Activated CD4-positive, alpha-beta memory T cell treated with anti-CD3 and anti-CD28 coated beads for 36 hours (primary cell): ENCODE measurements at regions not wholly inside any gene's neighbourhood (a gene's known extent, or its start where the extent isn't known, plus 50 kb on each side); places are given as distances from the start of the nearest gene placed in this dataset.

ENCODE experiments used
- CTCF ChIA-PET: fragments of 350-600 bp; sonication (Branson Sonifier 250); formaldehyde crosslinking; loops from one replicate; lab custom pipeline; 2021; ENCODE audit warnings: antibody characterized with exemption, inconsistent platforms; lab: Charles Lee
- POLR2A ChIA-PET: fragments of 350-600 bp; sonication (Branson Sonifier 250); formaldehyde crosslinking; loops from one replicate; lab custom pipeline; 2021; ENCODE audit warnings: antibody characterized with exemption; lab: Charles Lee
- DNase-seq: peaks from one replicate; pipeline ENCODE4 v3.0.0-alpha.2; 2020
- H3K27ac Mint-ChIP-seq: one replicate; pipeline ENCODE4 v1.8.0; 2021; ENCODE audit warnings: mixed read lengths
- H3K27me3 Mint-ChIP-seq: one replicate; pipeline ENCODE4 v1.8.0; 2021; ENCODE audit warnings: mixed read lengths
- H3K36me3 Mint-ChIP-seq: one replicate; pipeline ENCODE4 v1.8.0; 2021; ENCODE audit warnings: mixed read lengths
- H3K4me1 Mint-ChIP-seq: one replicate; pipeline ENCODE4 v1.8.0; 2021; ENCODE audit warnings: low read depth, mixed read lengths
- H3K4me3 Mint-ChIP-seq: one replicate; pipeline ENCODE4 v1.8.0; 2021; ENCODE audit warnings: mild to moderate bottlenecking, mixed read lengths
- H3K9me3 Mint-ChIP-seq: one replicate; pipeline ENCODE4 v1.8.0; 2021; ENCODE audit warnings: mixed read lengths
- intact Hi-C: fragments of 100-400 bp; cut with micrococcal nuclease; formaldehyde crosslinking; loops from one replicate; pipeline ENCODE4 v1.15.1; 2023

DNA sequence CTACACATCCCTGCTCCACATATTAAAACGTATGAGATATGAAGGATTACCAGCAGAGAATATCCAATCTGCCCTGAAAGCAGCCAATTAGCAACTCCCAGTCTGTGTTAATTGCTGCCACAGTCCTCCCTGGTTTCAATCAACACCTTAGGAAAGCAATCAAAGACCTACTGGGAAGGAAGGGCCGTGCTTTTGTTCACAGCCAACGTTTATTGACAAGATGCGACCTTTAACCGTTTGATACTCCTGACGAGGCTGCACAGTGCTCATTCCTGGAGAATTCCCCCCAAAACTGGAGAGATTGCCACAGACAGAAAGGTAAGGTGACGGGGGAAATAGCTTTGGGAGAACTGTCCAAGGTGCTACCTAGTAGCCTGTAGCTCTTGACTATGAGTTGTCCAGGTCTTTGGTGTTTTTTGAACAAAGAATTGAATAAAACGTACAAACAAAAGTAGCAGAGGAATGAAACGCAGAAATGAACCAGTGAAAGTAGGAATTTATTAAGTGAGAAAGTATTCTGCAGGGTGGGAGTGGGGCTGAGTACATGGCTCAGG is 596.5 kb downstream of the NLGN4X start:
- POLR2A ChIA-PET = no interaction called here

DNA sequence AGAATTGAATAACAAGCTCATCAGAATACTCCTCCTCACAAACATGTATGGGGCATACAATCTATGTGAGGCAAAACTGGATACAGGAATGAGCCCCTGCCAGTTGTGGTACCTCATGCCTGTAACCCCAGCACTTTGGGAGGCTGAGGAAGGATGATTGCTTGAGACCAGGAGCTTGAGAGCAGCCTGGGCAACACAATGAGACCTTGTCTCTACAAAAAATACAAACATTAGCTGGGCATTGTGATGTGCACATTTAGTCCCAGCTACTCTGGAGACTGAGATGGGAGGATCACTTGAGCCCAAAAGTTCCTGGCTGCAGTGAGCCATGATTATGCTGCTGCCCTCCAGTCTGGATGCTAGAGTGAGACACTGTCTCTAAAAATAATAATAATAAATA is 611.0 kb downstream of the NLGN4X start:
- Mint-ChIP-seq H3K9me3 (peaks cover 3% of the 10 kb centered on the region), H3K36me3 (no peaks in the 10 kb centered on the region), H3K4me1 (no peaks in the 10 kb centered on the region), H3K27ac (no peak overlapping the region), H3K27me3 (no peaks in the 10 kb centered on the region), H3K4me3 (no peak overlapping the region)
- POLR2A ChIA-PET = no interaction called here
- CTCF ChIA-PET = no interaction called here
- intact Hi-C loops = no loop called here
- no peak for DNase-seq

More for the DNA sequence above, 596.5 kb downstream of the NLGN4X start:
- no peaks in the 10 kb centered on the region for H3K27me3 Mint-ChIP-seq
- H3K4me3 Mint-ChIP-seq = no peak overlapping the region
- CTCF ChIA-PET = no interaction called here
- DNase-seq = no peak
- no peaks in the 10 kb centered on the region for H3K4me1 Mint-ChIP-seq
- intact Hi-C loops = no loop called here
- no peak overlapping the region for H3K27ac Mint-ChIP-seq
- no peaks in the 10 kb centered on the region for H3K9me3 Mint-ChIP-seq
- no peaks in the 10 kb centered on the region for H3K36me3 Mint-ChIP-seq

DNA sequence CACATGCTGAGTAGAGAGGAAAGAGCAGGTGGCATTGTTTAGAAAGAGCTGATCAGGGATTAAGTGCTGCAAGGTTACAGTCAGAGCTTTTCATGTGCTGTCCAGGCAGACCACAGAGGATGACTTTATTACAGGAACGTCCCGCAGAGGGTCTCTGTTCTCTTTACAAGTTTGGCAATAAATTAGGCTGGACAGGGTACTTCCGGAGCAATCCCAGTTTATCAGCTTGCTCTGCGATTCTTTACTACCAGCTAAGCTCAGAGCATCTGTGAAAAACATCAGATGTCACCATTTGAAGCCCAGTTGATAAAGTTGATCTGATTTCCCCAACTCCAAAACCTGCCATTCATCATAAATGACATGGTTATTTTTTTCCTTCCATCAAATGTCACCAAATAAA is 633.1 kb downstream of the NLGN4X start:
- Mint-ChIP-seq H3K27me3 (no peaks in the 10 kb centered on the region), H3K27ac (no peak overlapping the region), H3K36me3 (no peaks in the 10 kb centered on the region), H3K4me1 (no peaks in the 10 kb centered on the region), H3K9me3 (peaks cover 5% of the 10 kb centered on the region), H3K4me3 (no peak overlapping the region)
- POLR2A ChIA-PET = no interaction called here
- no peak for DNase-seq
- CTCF ChIA-PET = no interaction called here
- intact Hi-C loops = no loop called here

DNA sequence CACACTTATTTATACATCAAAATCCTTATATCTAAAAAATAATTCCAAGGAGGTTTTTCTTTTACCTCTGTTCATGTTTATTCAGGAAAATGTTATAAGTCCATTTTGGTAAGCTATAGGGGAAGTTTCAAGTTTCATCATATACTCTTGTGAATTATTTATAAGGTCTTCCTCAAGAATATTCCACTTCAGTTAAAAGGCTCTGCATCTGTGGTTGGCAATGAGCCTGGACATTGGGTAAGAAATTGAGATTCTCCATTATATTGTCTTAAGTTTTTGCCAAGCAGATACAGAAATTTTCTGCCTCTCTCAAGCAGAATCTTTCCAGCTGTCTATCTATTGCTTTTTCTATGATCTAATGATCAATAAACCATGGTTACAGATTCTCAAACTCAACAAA is 641.9 kb downstream of the NLGN4X start:
- H3K27ac Mint-ChIP-seq = no peak overlapping the region

DNA sequence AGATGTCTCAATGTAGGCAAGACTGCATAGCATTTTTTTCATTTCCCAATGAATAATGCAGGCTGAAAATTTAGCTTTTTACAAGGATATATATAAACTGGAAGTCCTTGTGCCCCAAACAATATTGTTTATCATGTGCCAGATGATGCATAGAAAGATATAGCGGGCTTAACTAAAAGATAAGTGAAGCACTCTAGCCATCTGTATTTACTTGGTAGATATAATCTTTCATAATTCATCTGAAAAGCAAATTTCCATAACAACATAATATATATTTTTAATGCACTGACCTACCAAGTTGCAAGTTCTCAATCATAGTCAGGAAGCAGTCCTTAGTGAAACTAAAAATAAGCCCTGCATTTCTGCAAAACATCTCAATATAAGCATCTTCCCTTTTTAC is 653.3 kb downstream of the NLGN4X start:
- POLR2A ChIA-PET = no interaction called here

More for the DNA sequence above, 641.9 kb downstream of the NLGN4X start:
- CTCF ChIA-PET = no interaction called here
- H3K4me3 Mint-ChIP-seq = no peak overlapping the region
- H3K9me3 Mint-ChIP-seq = peaks cover 5% of the 10 kb centered on the region
- DNase-seq = no peak
- no peaks in the 10 kb centered on the region for H3K36me3 Mint-ChIP-seq
- POLR2A ChIA-PET = no interaction called here
- intact Hi-C loops = no loop called here
- no peaks in the 10 kb centered on the region for H3K4me1 Mint-ChIP-seq
- no peaks in the 10 kb centered on the region for H3K27me3 Mint-ChIP-seq

GRCh38 chrX:5568934-5569333 is 659.7 kb downstream of the NLGN4X start:
- Mint-ChIP-seq H3K4me3 (no peak overlapping the region), H3K36me3 (no peaks in the 10 kb centered on the region), H3K4me1 (no peaks in the 10 kb centered on the region), H3K9me3 (peaks cover 2% of the 10 kb centered on the region), H3K27ac (no peak overlapping the region), H3K27me3 (no peaks in the 10 kb centered on the region)
- DNase-seq = no peak
- ChIA-PET POLR2A (no interaction called here), CTCF (no interaction called here)
- intact Hi-C loops = no loop called here

More for the DNA sequence above, 653.3 kb downstream of the NLGN4X start:
- H3K27ac Mint-ChIP-seq = no peak overlapping the region
- H3K27me3 Mint-ChIP-seq = no peaks in the 10 kb centered on the region
- no peak overlapping the region for H3K4me3 Mint-ChIP-seq
- no peaks in the 10 kb centered on the region for H3K36me3 Mint-ChIP-seq
- H3K4me1 Mint-ChIP-seq = no peaks in the 10 kb centered on the region
- H3K9me3 Mint-ChIP-seq = peaks cover 2% of the 10 kb centered on the region
- CTCF ChIA-PET = no interaction called here
- no peak for DNase-seq
- intact Hi-C loops = no loop called here

DNA sequence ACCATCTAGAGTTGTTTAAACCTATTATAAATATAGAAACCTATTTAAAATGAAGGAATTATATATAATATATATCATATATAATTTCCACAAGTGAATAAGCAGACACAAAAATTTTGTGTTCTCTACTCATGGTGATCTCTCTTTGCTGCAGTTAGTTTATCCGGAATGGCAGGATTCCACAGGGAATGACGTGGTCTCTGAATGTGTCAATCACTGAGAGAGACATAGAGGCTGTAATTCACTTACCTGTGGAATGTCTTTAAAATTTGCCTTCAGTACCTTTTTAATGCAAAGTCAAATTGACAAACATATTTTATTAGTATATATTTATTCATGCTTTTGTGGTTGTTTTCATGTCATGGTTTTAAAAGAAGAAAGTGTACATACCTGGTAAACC is 669.3 kb downstream of the NLGN4X start:
- no peaks in the 10 kb centered on the region for H3K36me3 Mint-ChIP-seq
- H3K9me3 Mint-ChIP-seq = peaks cover 11% of the 10 kb centered on the region
- intact Hi-C loops = no loop called here
- H3K27me3 Mint-ChIP-seq = no peaks in the 10 kb centered on the region
- CTCF ChIA-PET = no interaction called here
- no peaks in the 10 kb centered on the region for H3K4me1 Mint-ChIP-seq
- DNase-seq = no peak
- POLR2A ChIA-PET = no interaction called here
- no peak overlapping the region for H3K27ac Mint-ChIP-seq
- no peak overlapping the region for H3K4me3 Mint-ChIP-seq

DNA sequence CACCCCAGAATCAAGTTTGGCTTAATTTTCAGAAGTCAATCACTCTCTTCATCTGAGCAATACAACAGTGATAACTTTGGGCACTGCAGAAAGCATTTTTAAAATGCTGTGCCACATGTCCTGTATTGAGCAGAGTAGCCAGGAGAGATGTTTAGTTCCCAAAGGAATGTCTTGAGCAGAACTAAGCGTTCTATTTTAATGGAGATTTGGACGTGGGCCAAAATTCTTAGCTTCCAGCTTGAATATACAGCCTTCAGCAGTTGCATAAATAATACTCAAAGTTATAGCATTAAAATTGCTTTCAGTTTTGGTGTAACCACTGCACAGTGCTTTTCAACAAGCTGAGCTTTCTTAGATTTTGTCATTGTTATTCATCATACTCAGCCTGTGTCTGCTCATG is 679.2 kb downstream of the NLGN4X start:
- DNase-seq = no peak
- intact Hi-C loops = no loop called here
- H3K4me3 Mint-ChIP-seq = no peak overlapping the region
- POLR2A ChIA-PET = no interaction called here
- H3K9me3 Mint-ChIP-seq = peaks cover 5% of the 10 kb centered on the region
- no peak overlapping the region for H3K27ac Mint-ChIP-seq
- no peaks in the 10 kb centered on the region for H3K4me1 Mint-ChIP-seq
- H3K36me3 Mint-ChIP-seq = no peaks in the 10 kb centered on the region
- CTCF ChIA-PET = no interaction called here
- H3K27me3 Mint-ChIP-seq = no peaks in the 10 kb centered on the region

DNA sequence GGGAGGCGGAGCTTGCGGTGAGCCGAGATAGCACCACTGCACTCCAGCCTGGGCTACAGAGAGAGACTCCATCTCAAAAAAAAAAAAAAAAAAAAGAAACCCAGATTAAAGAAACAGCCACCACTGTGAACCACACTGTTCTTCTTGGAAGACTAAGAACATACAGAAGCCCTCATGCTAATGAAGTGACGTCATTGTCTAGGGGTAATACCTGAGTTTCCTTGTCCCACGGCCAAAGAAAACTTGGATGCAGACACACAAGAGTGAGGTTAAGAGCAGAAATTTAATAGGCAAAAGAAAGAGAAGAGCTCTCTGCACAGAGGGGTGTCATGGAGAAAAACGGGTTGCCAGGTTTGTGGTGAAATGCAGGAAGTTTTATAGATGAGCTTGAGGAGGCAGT is 691.6 kb downstream of the NLGN4X start:
- no peak overlapping the region for H3K4me3 Mint-ChIP-seq

DNA sequence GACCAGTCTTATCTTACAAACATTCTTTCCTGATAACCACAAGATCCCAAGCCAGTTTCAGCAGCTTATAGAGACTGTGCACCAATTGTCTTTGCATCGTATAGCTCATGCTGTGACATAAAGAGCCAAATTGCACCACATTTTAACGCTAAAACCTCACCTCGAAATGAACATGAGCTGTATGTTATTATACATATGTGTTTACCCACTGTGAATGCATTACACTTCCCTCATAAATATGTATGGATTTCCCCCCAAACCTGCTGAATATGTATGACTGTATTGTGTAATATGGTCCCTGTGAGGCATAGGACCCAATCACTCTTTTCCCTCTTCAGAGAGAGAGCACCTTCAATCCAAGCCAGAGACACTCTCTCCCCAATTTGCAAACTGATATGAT is 692.4 kb downstream of the NLGN4X start:
- intact Hi-C loops = no loop called here
- POLR2A ChIA-PET = no interaction called here

More for the DNA sequence above, 691.6 kb downstream of the NLGN4X start:
- Mint-ChIP-seq H3K9me3 (peaks cover 4% of the 10 kb centered on the region), H3K27ac (no peak overlapping the region), H3K36me3 (no peaks in the 10 kb centered on the region), H3K4me1 (no peaks in the 10 kb centered on the region), H3K27me3 (no peaks in the 10 kb centered on the region)
- ChIA-PET POLR2A (no interaction called here), CTCF (no interaction called here)
- DNase-seq = no peak
- intact Hi-C loops = no loop called here

DNA sequence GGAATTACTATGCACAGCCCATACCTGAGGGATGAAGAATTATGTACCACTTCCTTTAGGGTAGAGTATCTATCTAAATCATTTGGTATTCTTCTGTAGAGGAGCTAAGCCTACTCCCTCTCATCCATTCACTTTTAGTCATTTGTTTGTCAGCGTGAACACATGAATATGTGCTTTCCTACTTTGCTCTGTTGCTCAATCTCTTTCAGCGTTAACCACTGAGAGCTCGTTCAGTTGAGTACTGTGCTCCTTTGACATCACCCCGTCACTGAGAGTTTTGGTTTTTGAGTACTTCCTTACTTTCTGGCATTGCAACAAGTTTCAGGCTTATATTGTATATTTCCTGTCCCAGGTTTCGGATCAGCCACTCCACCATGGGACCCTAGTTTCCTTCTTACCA is 700.6 kb downstream of the NLGN4X start:
- no peak for DNase-seq
- Mint-ChIP-seq H3K27me3 (no peaks in the 10 kb centered on the region), H3K36me3 (no peaks in the 10 kb centered on the region), H3K9me3 (peaks cover 5% of the 10 kb centered on the region), H3K4me3 (no peak overlapping the region), H3K4me1 (no peaks in the 10 kb centered on the region), H3K27ac (no peak overlapping the region)
- POLR2A ChIA-PET = no interaction called here
- intact Hi-C loops = no loop called here
- CTCF ChIA-PET = no interaction called here

More for the DNA sequence above, 692.4 kb downstream of the NLGN4X start:
- no peaks in the 10 kb centered on the region for H3K27me3 Mint-ChIP-seq
- no peaks in the 10 kb centered on the region for H3K36me3 Mint-ChIP-seq
- H3K27ac Mint-ChIP-seq = no peak overlapping the region
- no peaks in the 10 kb centered on the region for H3K4me1 Mint-ChIP-seq
- H3K4me3 Mint-ChIP-seq = no peak overlapping the region
- H3K9me3 Mint-ChIP-seq = peaks cover 4% of the 10 kb centered on the region
- CTCF ChIA-PET = no interaction called here
- no peak for DNase-seq

GRCh38 chrX:5526191-5526590 is 702.5 kb downstream of the NLGN4X start:
- no peaks in the 10 kb centered on the region for H3K4me1 Mint-ChIP-seq
- intact Hi-C loops = no loop called here
- ChIA-PET POLR2A (no interaction called here), CTCF (no interaction called here)
- H3K9me3 Mint-ChIP-seq = peaks cover 5% of the 10 kb centered on the region
- no peaks in the 10 kb centered on the region for H3K27me3 Mint-ChIP-seq
- no peaks in the 10 kb centered on the region for H3K36me3 Mint-ChIP-seq
- H3K4me3 Mint-ChIP-seq = no peak overlapping the region
- DNase-seq = no peak
- no peak overlapping the region for H3K27ac Mint-ChIP-seq

DNA sequence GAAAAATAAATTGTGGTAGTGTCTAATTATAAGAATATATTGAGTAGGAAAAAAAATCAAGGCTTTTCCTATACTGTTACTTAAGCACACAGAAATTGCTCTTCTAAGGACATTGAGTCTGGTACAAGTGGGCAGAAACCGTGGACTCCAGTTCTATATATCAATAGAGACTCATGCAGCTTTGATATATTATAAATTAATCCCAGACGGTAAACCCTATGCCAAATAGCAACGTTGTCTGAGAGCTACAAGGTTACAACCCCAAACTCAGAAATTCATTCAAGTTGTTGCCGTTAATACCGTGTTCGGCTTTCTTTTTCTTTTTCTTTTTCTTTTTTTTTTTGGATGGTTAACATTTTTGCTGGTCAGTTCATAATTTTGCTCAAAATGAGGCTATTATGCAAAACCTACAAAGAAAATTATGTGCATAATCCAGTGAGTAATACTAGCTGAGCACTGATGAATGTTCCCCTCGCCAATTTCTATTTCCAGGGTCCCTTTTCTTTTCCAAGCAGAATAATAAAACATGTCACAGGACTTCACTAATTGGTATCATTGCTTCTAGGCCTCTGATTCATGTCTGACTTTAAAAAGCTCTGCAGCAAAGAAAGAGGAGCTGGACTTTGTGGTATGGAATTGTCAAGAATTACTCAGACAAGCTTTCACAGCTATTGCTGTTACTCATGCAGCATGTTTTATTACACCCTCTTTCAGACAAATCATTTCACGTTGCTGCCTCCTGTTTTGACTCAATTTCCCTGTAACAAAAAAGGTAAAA is 737.7 kb downstream of the NLGN4X start:
- H3K4me3 Mint-ChIP-seq = no peak overlapping the region
- H3K27ac Mint-ChIP-seq = no peak overlapping the region
- POLR2A ChIA-PET = no interaction called here
- intact Hi-C loops = no loop called here
- peaks cover 12% of the 10 kb centered on the region for H3K9me3 Mint-ChIP-seq
- DNase-seq = no peak
- CTCF ChIA-PET = no interaction called here
- no peaks in the 10 kb centered on the region for H3K36me3 Mint-ChIP-seq
- H3K4me1 Mint-ChIP-seq = no peaks in the 10 kb centered on the region
- H3K27me3 Mint-ChIP-seq = no peaks in the 10 kb centered on the region
